Cardiac muscle cell (in vitro differentiated cells and primary cell): ENCODE measurements at regions not wholly inside any gene's neighbourhood (a gene's known extent, or its start where the extent isn't known, plus 50 kb on each side); places are given as distances from the start of the nearest gene placed in this dataset.

Source experiments
- DNase-seq, 2 donors: peaks; one replicate each; pipeline versions ENCODE4 v3.0.0 to v3.0.0-alpha.2; 2010 to 2017; ENCODE audit warnings: low read depth in 1 of 2, low spot score in 1 of 2
- H3K27ac ChIP-seq: fragments of 200-600 bp; sonication (generic); 2 replicates; pipeline ENCODE4 v1.5.1; 2016
- H3K27me3 ChIP-seq: fragments of 200-600 bp; sonication (generic); 2 replicates; pipeline ENCODE4 v1.6.0; 2016; ENCODE audit warnings: control low read depth
- H3K36me3 ChIP-seq: fragments of 200-600 bp; sonication (generic); 2 replicates; pipeline ENCODE4 v1.5.1; 2016; ENCODE audit warnings: control low read depth
- H3K4me1 ChIP-seq: fragments of 200-600 bp; sonication (generic); 2 replicates; pipeline ENCODE4 v1.8.1; 2017; ENCODE audit warnings: low read depth, mild to moderate bottlenecking, mixed run types
- H3K4me3 ChIP-seq: fragments of 200-600 bp; sonication (generic); 2 replicates; pipeline ENCODE4 v1.5.1; 2016; ENCODE audit warnings: mild to moderate bottlenecking
- H3K9me3 ChIP-seq: fragments of 200-600 bp; sonication (generic); 2 replicates; pipeline ENCODE4 v1.5.1; 2017; ENCODE audit warnings: low read depth, mild to moderate bottlenecking, control low read depth
- CTCF ChIP-seq: IDR thresholded peaks from 2 replicates; pipeline ENCODE4 v1.5.1; 2012; ENCODE audit warnings: low read depth, mild to moderate bottlenecking, low read length

- no peaks in the 10 kb centered on the region for H3K36me3 ChIP-seq
- H3K27me3 ChIP-seq, result no peaks in the 10 kb centered on the region
- no peak for DNase-seq
- no peak overlapping the region for H3K27ac ChIP-seq
- H3K4me3 ChIP-seq, result no peak overlapping the region
- TF ChIP-seq CTCF, result no peak
- H3K9me3 ChIP-seq, result no peaks in the 10 kb centered on the region
- no peaks in the 10 kb centered on the region for H3K4me1 ChIP-seq
These were observed 411.6 kb upstream of the MC4R start for GRCh38 chr18:60784161-60784560.

- no peaks in the 10 kb centered on the region for H3K4me1 ChIP-seq
- no peak for DNase-seq
- no peak for TF ChIP-seq CTCF
These were observed 422.2 kb upstream of the MC4R start for GRCh38 chr18:60794802-60795201.

GRCh38 chr18:60804415-60804814 is 431.8 kb upstream of the MC4R start:
- no peak for TF ChIP-seq CTCF
- no peak for DNase-seq
- Histone ChIP-seq H3K27me3 (no peaks in the 10 kb centered on the region), H3K27ac (no peak overlapping the region), H3K36me3 (no peaks in the 10 kb centered on the region), H3K4me3 (no peak overlapping the region), H3K4me1 (no peaks in the 10 kb centered on the region), H3K9me3 (no peaks in the 10 kb centered on the region)

More at GRCh38 chr18:60794802-60795201, 422.2 kb upstream of the MC4R start:
- Histone ChIP-seq H3K9me3 (no peaks in the 10 kb centered on the region), H3K27ac (no peak overlapping the region), H3K27me3 (no peaks in the 10 kb centered on the region), H3K4me3 (no peak overlapping the region), H3K36me3 (no peaks in the 10 kb centered on the region)

GRCh38 chr18:60809937-60810336 is 437.4 kb upstream of the MC4R start:
- Histone ChIP-seq H3K4me1 (no peaks in the 10 kb centered on the region), H3K9me3 (no peaks in the 10 kb centered on the region), H3K27ac (no peak overlapping the region), H3K27me3 (no peaks in the 10 kb centered on the region), H3K4me3 (no peak overlapping the region), H3K36me3 (no peaks in the 10 kb centered on the region)
- no peak for TF ChIP-seq CTCF
- no peak for DNase-seq

- H3K27ac ChIP-seq, result no peak overlapping the region
- no peaks in the 10 kb centered on the region for H3K4me1 ChIP-seq
- H3K27me3 ChIP-seq, result no peaks in the 10 kb centered on the region
- H3K9me3 ChIP-seq, result no peaks in the 10 kb centered on the region
- H3K4me3 ChIP-seq, result no peak overlapping the region
- DNase-seq, result peak in 1 of 2 donors; percentile 2
- no peak for TF ChIP-seq CTCF
- no peaks in the 10 kb centered on the region for H3K36me3 ChIP-seq
These were observed 440.3 kb upstream of the MC4R start for GRCh38 chr18:60812921-60813320.

GRCh38 chr18:60826346-60826745 is 453.8 kb upstream of the MC4R start:
- no peak for TF ChIP-seq CTCF
- no peaks in the 10 kb centered on the region for H3K27me3 ChIP-seq
- H3K4me1 ChIP-seq, result no peaks in the 10 kb centered on the region
- no peak for DNase-seq
- H3K9me3 ChIP-seq, result no peaks in the 10 kb centered on the region
- no peak overlapping the region for H3K27ac ChIP-seq
- H3K36me3 ChIP-seq, result no peaks in the 10 kb centered on the region
- H3K4me3 ChIP-seq, result no peak overlapping the region
